Bronchial epithelial cell (primary cell): ENCODE measurements at regions not wholly inside any gene's neighbourhood (a gene's known extent, or its start where the extent isn't known, plus 50 kb on each side); places are given as distances from the start of the nearest gene placed in this dataset.
A peak's percentile ranks its signal among the peaks of the same experiment; 100 is the strongest.

ENCODE experiments used
- DNase-seq: peaks from one replicate; pipeline ENCODE4 v3.0.0-alpha.2; 2010; ENCODE audit warnings: low read depth
- FAIRE-seq: peaks from 2 replicates; lab custom pipeline; 2011; peaks lifted over from hg19 to GRCh38; lab: Jason Lieb, UNC
- H3K27me3 ChIP-seq: 2 replicates; pipeline ENCODE4 v1.5.1; 2011; ENCODE audit warnings: low read length; ENCODE audit not compliant: control insufficient read depth, insufficient read depth
- H3K36me3 ChIP-seq: 2 replicates; pipeline ENCODE4 v1.5.1; 2011; ENCODE audit warnings: low read length; ENCODE audit not compliant: control insufficient read depth, insufficient read depth
- H3K4me3 ChIP-seq: 2 replicates; pipeline ENCODE4 v1.5.1; 2011; ENCODE audit warnings: mild to moderate bottlenecking, low read depth, low read length, control low read depth
- TF ChIP-seq, protein P1 (sequence below): IDR thresholded peaks from 2 replicates; pipeline ENCODE4 v1.5.1; 2011; ENCODE audit warnings: mild to moderate bottlenecking, moderate library complexity, low read length, control low read depth, inconsistent platforms; ENCODE audit not compliant: insufficient read depth, severe bottlenecking

DNA sequence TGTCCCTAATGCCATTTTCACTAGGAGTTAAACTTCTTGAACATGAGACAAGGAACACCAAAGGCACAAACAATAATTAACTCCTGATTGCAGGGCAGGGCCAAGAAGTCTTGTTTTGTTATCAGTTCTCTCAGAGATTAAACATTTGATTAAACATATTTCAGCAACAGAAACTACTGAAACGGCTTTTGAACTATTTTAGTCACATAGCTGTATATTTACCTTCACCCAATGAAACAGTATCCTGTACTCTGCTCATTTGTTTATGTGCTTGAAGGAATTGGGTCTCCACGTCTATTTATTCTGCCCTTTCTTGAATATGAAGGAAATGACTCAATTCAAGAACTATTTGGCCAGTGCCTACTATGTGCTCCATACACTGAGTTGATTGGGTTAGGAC, 51.3 kb upstream of the PTCSC3 start:
- TF ChIP-seq, protein P1, sequence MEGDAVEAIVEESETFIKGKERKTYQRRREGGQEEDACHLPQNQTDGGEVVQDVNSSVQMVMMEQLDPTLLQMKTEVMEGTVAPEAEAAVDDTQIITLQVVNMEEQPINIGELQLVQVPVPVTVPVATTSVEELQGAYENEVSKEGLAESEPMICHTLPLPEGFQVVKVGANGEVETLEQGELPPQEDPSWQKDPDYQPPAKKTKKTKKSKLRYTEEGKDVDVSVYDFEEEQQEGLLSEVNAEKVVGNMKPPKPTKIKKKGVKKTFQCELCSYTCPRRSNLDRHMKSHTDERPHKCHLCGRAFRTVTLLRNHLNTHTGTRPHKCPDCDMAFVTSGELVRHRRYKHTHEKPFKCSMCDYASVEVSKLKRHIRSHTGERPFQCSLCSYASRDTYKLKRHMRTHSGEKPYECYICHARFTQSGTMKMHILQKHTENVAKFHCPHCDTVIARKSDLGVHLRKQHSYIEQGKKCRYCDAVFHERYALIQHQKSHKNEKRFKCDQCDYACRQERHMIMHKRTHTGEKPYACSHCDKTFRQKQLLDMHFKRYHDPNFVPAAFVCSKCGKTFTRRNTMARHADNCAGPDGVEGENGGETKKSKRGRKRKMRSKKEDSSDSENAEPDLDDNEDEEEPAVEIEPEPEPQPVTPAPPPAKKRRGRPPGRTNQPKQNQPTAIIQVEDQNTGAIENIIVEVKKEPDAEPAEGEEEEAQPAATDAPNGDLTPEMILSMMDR = no peak
- FAIRE-seq (no peak), DNase-seq (peak; percentile 71)
- no peak overlapping the region for H3K4me3 ChIP-seq
- no peaks in the 10 kb centered on the region for H3K36me3 ChIP-seq
- no peaks in the 10 kb centered on the region for H3K27me3 ChIP-seq

DNA sequence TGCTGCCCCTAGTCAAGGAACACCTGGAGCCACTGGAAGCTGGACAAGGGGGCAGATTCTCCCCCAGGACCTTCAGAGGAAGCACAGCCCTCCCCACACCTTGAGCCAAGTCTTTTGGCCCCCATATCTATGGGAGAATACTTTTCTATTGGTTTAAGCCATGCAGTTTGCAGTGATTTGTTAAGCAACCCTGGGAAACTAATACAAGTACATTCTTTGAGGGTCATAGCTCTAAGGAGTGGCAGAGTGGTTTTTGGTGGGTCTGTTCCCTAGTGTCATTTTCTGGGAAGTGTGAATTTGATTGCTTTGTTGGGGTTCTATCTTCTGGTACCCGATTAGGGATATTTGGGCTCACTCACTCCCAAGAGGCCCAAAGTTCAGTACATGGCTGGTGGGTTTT, 50.8 kb upstream of the PTCSC3 start:
- TF ChIP-seq, protein P1 = no peak
- FAIRE-seq = no peak
- no peaks in the 10 kb centered on the region for H3K27me3 ChIP-seq

More for the DNA sequence above, 50.8 kb upstream of the PTCSC3 start:
- no peak for DNase-seq
- Histone ChIP-seq H3K4me3 (no peak overlapping the region), H3K36me3 (no peaks in the 10 kb centered on the region)
